PFSK-1 (cell line): ENCODE measurements at regions not wholly inside any gene's neighbourhood (a gene's known extent, or its start where the extent isn't known, plus 50 kb on each side); places are given as distances from the start of the nearest gene placed in this dataset.

Experiments used
- FOXP2 ChIP-seq: optimal IDR thresholded peaks from 2 replicates; pipeline ENCODE3; 2011; ENCODE audit warnings: borderline replicate concordance, control low read depth, inconsistent platforms; ENCODE audit not compliant: insufficient read depth; ENCODE audit errors: extremely low read length, extremely low read depth
- POLR2AphosphoS5 ChIP-seq: IDR thresholded peaks from 2 replicates; pipeline ENCODE4 v1.6.1; 2012; ENCODE audit warnings: low read depth, mild to moderate bottlenecking, control low read depth, low read length, moderate library complexity
- SIN3A ChIP-seq: IDR thresholded peaks from 2 replicates; pipeline ENCODE4 v1.6.1; 2012; ENCODE audit warnings: mild to moderate bottlenecking, low read length, moderate library complexity, borderline replicate concordance; ENCODE audit not compliant: insufficient read depth
- TAF1 ChIP-seq: IDR thresholded peaks from 2 replicates; pipeline ENCODE4 v1.6.1; 2012; ENCODE audit warnings: low read length, control low read depth, borderline replicate concordance; ENCODE audit not compliant: insufficient read depth
- TF ChIP-seq, protein P1 (sequence below), 2 experiments: IDR thresholded peaks; 2 replicates each; pipeline versions ENCODE4 v1.6.1 to v1.8.0; 2011 to 2012; ENCODE audit warnings: low read depth in 2 of 2, low read length in 2 of 2, control low read depth in 1 of 2, inconsistent platforms in 1 of 2, mild to moderate bottlenecking in 1 of 2, moderate library complexity in 1 of 2; ENCODE audit not compliant: insufficient read depth in 1 of 2

DNA sequence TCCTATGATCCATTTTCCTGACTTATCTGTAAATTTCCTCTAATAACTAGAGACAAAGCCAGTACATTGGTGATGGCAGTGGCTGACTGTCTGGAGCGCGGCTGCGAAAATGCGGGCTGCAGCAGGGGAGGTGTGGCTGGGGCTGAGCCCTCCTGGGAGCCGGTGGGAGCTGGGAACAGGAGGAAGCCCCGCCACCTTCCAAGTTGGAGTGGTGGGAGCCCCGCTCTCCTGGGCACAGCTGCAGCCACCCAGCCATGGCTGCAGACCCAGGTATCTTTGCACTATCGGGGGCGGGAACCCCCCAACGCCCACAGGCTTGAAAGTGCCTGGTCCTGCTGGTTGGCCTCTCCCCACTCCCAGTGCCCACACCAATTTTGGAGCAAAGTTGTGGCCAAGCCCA lies 633.0 kb upstream of the TMEFF2 start:
- TF ChIP-seq FOXP2 (no peak), SIN3A (no peak), POLR2AphosphoS5 (no peak), TAF1 (no peak)
- TF ChIP-seq, protein P1, sequence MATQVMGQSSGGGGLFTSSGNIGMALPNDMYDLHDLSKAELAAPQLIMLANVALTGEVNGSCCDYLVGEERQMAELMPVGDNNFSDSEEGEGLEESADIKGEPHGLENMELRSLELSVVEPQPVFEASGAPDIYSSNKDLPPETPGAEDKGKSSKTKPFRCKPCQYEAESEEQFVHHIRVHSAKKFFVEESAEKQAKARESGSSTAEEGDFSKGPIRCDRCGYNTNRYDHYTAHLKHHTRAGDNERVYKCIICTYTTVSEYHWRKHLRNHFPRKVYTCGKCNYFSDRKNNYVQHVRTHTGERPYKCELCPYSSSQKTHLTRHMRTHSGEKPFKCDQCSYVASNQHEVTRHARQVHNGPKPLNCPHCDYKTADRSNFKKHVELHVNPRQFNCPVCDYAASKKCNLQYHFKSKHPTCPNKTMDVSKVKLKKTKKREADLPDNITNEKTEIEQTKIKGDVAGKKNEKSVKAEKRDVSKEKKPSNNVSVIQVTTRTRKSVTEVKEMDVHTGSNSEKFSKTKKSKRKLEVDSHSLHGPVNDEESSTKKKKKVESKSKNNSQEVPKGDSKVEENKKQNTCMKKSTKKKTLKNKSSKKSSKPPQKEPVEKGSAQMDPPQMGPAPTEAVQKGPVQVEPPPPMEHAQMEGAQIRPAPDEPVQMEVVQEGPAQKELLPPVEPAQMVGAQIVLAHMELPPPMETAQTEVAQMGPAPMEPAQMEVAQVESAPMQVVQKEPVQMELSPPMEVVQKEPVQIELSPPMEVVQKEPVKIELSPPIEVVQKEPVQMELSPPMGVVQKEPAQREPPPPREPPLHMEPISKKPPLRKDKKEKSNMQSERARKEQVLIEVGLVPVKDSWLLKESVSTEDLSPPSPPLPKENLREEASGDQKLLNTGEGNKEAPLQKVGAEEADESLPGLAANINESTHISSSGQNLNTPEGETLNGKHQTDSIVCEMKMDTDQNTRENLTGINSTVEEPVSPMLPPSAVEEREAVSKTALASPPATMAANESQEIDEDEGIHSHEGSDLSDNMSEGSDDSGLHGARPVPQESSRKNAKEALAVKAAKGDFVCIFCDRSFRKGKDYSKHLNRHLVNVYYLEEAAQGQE (IDR thresholded peaks at IDR 0.05; ENCODE audit: insufficient read depth in 1 of 2, low read depth in 2 of 2, low read length in 2 of 2) = no peak

DNA sequence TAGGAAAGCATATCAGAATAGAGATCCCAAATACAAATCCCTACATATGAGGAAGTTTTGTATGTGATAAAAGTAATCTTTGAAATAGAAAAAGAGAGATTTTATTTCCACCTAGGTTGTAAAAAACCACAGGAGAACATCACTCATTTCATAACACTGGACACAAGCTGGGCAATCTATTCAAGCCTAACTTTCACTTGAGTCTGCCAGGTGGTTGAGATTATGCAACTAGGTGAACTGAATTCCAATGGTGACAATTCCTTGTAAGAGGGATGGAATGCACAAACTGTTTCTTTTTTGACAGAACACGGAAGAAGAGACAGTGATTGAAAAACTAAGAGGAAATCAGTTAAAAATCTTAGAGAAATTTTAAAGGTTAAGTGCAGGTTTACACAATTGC lies 619.6 kb upstream of the TMEFF2 start:
- TF ChIP-seq, protein P1 (IDR thresholded peaks at IDR 0.05; ENCODE audit: insufficient read depth in 1 of 2, low read depth in 2 of 2, low read length in 2 of 2) = no peak
- TF ChIP-seq FOXP2 = no peak

DNA sequence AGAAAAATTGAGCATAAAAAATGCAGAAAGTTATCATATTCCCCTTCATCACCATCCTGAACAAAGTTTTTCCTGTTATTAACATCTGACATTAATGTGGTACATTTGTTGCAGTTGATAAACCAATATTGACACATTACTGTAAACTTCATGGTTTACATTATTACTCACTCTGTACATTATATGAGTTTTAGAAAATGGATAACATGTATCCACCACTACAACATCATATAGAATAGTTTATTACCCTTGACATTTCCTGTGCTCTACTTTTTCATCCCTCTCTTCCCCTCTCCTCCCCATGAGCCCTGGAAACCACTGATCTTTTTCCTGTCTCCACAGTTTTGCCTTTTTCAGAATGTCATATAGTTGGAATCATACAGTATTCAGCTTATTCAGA lies 618.6 kb upstream of the TMEFF2 start:
- TF ChIP-seq, protein P1 (IDR thresholded peaks at IDR 0.05; ENCODE audit: insufficient read depth in 1 of 2, low read depth in 2 of 2, low read length in 2 of 2) = no peak
- TF ChIP-seq SIN3A (no peak), TAF1 (no peak), POLR2AphosphoS5 (no peak), FOXP2 (no peak)

DNA sequence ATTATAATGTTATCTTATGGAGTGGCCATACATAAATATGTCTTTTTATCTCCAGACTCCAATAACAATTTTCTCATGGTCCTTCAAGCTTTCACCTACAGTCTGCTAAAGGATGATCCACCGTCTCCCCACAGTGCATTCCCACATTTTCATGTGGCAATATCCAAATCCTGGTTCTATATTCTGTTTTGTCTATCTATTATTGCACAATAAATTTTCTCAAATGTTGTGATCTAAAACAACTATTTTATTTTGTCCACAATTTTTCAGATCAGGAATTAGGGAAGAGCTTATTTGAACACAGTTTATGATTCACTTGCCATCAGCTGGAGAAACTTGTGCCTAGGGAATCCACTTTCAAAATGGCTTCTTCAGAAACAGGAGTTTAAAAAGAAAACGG lies 614.4 kb upstream of the TMEFF2 start:
- TF ChIP-seq TAF1 = no peak
- TF ChIP-seq FOXP2 = no peak
- TF ChIP-seq, protein P1 (IDR thresholded peaks at IDR 0.05; ENCODE audit: insufficient read depth in 1 of 2, low read depth in 2 of 2, low read length in 2 of 2) = no peak
- no peak for TF ChIP-seq SIN3A

DNA sequence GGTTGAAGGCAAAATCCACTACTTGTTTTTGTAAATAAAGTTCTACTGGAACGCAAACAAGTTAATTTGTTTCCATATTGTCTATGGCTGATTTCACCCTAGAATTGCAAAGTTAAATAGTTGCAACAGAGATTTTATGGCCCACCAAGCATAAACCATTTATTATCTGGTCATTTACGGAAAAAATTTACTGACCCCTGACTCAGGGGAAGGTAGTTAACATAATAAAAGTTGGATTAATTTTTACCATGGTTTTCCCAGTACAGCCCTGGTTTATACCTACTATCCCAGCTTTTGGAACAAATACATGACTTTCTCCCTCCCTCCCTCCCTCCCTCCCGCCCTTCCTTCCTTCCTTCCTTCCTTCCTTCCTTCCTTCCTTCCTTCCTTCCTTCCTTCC lies 588.9 kb upstream of the TMEFF2 start:
- no peak for TF ChIP-seq TAF1
- TF ChIP-seq FOXP2 = no peak
- TF ChIP-seq, protein P1 (IDR thresholded peaks at IDR 0.05; ENCODE audit: insufficient read depth in 1 of 2, low read depth in 2 of 2, low read length in 2 of 2) = no peak
- TF ChIP-seq POLR2AphosphoS5 = no peak
- no peak for TF ChIP-seq SIN3A
